Panc1 (cell line): ENCODE measurements at regions not wholly inside any gene's neighbourhood (a gene's known extent, or its start where the extent isn't known, plus 50 kb on each side); places are given as distances from the start of the nearest gene placed in this dataset.

Source experiments
- POLR2AphosphoS5 ChIP-seq: IDR thresholded peaks from 2 replicates; pipeline ENCODE4 v1.6.1; 2012; ENCODE audit warnings: mild to moderate bottlenecking, low read depth, low read length, moderate library complexity
- TF ChIP-seq, protein P1 (sequence below), 2 experiments: IDR thresholded peaks; 2 replicates each; pipeline ENCODE4 v1.6.1; 2011 to 2012; ENCODE audit warnings: low read depth in 2 of 2, control low read depth in 1 of 2, low read length in 1 of 2, mild to moderate bottlenecking in 1 of 2, moderate library complexity in 1 of 2; ENCODE audit not compliant: insufficient read depth in 1 of 2
- TF ChIP-seq, protein P2 (sequence below): fragments of 450-650 bp; IDR thresholded peaks from 2 replicates; pipeline ENCODE4 v1.5.1; 2017; ENCODE audit warnings: mild to moderate bottlenecking

DNA sequence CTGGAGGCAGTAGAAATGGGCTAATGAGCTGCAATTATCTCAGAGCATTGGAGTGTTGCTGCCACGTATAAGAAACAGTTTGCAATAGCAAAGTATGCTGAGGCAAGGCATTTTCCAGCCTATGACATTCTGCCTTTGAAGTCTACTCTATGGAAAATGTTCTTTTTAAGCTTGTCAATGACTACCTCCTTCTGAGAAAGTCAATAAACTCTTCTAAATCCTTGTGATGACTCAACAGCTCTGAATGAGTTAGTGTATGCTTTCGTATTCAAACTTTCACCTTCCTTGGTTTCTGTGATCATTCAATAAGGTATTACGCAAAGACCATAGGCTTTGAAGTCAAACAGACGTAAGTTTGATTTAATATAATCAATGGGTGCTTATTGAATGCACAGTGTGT, 111.2 kb downstream of the CAPZA3 start:
- TF ChIP-seq POLR2AphosphoS5, result no peak
- TF ChIP-seq, protein P1, sequence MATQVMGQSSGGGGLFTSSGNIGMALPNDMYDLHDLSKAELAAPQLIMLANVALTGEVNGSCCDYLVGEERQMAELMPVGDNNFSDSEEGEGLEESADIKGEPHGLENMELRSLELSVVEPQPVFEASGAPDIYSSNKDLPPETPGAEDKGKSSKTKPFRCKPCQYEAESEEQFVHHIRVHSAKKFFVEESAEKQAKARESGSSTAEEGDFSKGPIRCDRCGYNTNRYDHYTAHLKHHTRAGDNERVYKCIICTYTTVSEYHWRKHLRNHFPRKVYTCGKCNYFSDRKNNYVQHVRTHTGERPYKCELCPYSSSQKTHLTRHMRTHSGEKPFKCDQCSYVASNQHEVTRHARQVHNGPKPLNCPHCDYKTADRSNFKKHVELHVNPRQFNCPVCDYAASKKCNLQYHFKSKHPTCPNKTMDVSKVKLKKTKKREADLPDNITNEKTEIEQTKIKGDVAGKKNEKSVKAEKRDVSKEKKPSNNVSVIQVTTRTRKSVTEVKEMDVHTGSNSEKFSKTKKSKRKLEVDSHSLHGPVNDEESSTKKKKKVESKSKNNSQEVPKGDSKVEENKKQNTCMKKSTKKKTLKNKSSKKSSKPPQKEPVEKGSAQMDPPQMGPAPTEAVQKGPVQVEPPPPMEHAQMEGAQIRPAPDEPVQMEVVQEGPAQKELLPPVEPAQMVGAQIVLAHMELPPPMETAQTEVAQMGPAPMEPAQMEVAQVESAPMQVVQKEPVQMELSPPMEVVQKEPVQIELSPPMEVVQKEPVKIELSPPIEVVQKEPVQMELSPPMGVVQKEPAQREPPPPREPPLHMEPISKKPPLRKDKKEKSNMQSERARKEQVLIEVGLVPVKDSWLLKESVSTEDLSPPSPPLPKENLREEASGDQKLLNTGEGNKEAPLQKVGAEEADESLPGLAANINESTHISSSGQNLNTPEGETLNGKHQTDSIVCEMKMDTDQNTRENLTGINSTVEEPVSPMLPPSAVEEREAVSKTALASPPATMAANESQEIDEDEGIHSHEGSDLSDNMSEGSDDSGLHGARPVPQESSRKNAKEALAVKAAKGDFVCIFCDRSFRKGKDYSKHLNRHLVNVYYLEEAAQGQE (IDR thresholded peaks at IDR 0.05; ENCODE audit: insufficient read depth in 1 of 2, low read depth in 2 of 2, low read length in 1 of 2), result no peak
- TF ChIP-seq, protein P2, sequence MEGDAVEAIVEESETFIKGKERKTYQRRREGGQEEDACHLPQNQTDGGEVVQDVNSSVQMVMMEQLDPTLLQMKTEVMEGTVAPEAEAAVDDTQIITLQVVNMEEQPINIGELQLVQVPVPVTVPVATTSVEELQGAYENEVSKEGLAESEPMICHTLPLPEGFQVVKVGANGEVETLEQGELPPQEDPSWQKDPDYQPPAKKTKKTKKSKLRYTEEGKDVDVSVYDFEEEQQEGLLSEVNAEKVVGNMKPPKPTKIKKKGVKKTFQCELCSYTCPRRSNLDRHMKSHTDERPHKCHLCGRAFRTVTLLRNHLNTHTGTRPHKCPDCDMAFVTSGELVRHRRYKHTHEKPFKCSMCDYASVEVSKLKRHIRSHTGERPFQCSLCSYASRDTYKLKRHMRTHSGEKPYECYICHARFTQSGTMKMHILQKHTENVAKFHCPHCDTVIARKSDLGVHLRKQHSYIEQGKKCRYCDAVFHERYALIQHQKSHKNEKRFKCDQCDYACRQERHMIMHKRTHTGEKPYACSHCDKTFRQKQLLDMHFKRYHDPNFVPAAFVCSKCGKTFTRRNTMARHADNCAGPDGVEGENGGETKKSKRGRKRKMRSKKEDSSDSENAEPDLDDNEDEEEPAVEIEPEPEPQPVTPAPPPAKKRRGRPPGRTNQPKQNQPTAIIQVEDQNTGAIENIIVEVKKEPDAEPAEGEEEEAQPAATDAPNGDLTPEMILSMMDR, result no peak
